Lower lobe of right lung (tissue), 2 donors: ENCODE measurements at regions not wholly inside any gene's neighbourhood (a gene's known extent, or its start where the extent isn't known, plus 50 kb on each side); places are given as distances from the start of the nearest gene placed in this dataset.

Source experiments
- ATAC-seq, 2 donors: fragments of 200-7000 bp; cut with Tn5 transposase; one replicate each; pipeline ENCODE4 v1.9.1; 2020 to 2022; ENCODE audit warnings: mild to moderate bottlenecking in 2 of 2, moderate library complexity in 2 of 2
- DNase-seq: peaks from one replicate; pipeline ENCODE4 v3.0.0-alpha.2; 2020
- H3K27ac ChIP-seq: fragments of 200-600 bp; one replicate; pipeline ENCODE4 v1.8.0; 2022
- H3K27me3 ChIP-seq: fragments of 200-600 bp; one replicate; pipeline ENCODE4 v1.8.0; 2022; ENCODE audit warnings: low read depth
- H3K36me3 ChIP-seq: fragments of 200-600 bp; one replicate; pipeline ENCODE4 v1.8.0; 2022; ENCODE audit warnings: mild to moderate bottlenecking
- H3K4me1 ChIP-seq: fragments of 200-600 bp; one replicate; pipeline ENCODE4 v1.8.0; 2022
- H3K4me3 ChIP-seq: fragments of 200-600 bp; one replicate; pipeline ENCODE4 v1.8.0; 2022; ENCODE audit warnings: mild to moderate bottlenecking
- H3K9me3 ChIP-seq: fragments of 200-600 bp; one replicate; pipeline ENCODE4 v1.8.0; 2022
- intact Hi-C: fragments of 100-400 bp; cut with DNase I; formaldehyde crosslinking; loops from one replicate; pipeline ENCODE4 v1.11.0; 2022
- TF ChIP-seq, protein P1 (sequence below): fragments of 200-600 bp; IDR thresholded peaks from one replicate; pipeline ENCODE4 v1.8.0; 2022; ENCODE audit warnings: antibody characterized with exemption, mild to moderate bottlenecking
- donor health status: DM: no; HTN: yes; CAD: no; lungs with severe emphysema.

DNA sequence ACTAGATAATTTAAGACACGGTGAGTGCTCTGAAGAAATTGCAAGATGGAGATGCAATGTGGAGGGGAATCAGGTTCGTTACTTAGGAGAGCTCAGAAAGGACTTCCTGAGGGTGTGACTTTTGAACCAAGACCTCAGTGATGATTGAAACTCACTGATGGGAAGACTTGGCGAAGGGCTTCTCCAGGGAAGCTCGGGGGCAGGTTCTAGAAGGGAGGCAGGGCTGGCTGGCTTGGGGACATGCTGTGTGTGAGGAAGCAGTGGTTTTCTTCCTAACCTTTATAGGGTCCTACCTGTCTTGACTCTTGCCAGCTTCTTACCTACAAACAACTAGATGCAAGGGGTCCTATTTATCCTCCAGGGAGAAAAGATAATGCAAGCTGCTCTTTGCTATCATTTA is 637.9 kb downstream of the ACTR3B start:
- Histone ChIP-seq H3K4me3 (no peak overlapping the region), H3K27me3 (no peaks in the 10 kb centered on the region), H3K27ac (no peak overlapping the region), H3K4me1 (no peaks in the 10 kb centered on the region), H3K9me3 (no peaks in the 10 kb centered on the region), H3K36me3 (no peaks in the 10 kb centered on the region)
- no peak for ATAC-seq
- TF ChIP-seq, protein P1, sequence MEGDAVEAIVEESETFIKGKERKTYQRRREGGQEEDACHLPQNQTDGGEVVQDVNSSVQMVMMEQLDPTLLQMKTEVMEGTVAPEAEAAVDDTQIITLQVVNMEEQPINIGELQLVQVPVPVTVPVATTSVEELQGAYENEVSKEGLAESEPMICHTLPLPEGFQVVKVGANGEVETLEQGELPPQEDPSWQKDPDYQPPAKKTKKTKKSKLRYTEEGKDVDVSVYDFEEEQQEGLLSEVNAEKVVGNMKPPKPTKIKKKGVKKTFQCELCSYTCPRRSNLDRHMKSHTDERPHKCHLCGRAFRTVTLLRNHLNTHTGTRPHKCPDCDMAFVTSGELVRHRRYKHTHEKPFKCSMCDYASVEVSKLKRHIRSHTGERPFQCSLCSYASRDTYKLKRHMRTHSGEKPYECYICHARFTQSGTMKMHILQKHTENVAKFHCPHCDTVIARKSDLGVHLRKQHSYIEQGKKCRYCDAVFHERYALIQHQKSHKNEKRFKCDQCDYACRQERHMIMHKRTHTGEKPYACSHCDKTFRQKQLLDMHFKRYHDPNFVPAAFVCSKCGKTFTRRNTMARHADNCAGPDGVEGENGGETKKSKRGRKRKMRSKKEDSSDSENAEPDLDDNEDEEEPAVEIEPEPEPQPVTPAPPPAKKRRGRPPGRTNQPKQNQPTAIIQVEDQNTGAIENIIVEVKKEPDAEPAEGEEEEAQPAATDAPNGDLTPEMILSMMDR = no peak
- intact Hi-C loops = no loop called here
- DNase-seq = no peak

DNA sequence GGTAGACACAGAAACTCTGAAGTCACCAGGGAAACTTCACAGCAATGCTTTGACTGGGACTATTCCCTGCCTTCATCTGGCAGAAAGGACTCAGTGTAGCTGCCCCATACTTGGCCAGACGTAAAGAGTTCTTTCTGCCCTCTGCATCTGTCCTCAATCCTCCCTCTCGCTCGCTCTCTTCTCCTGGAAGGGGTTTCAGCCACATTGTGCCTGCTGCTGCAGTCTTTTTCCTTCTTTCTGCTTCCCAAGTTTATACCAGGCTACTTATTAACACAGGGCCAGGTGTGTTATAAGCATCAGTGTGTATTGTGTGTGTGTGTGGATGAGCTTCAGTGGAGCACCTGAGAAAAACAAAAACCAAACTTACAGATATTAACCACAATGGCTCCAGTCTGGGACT is 638.4 kb downstream of the ACTR3B start:
- TF ChIP-seq, protein P1 = no peak
- Histone ChIP-seq H3K27me3 (no peaks in the 10 kb centered on the region), H3K4me1 (no peaks in the 10 kb centered on the region), H3K9me3 (no peaks in the 10 kb centered on the region), H3K27ac (no peak overlapping the region), H3K36me3 (no peaks in the 10 kb centered on the region), H3K4me3 (no peak overlapping the region)
- intact Hi-C loops = no loop called here
- ATAC-seq (no peak), DNase-seq (no peak)

DNA sequence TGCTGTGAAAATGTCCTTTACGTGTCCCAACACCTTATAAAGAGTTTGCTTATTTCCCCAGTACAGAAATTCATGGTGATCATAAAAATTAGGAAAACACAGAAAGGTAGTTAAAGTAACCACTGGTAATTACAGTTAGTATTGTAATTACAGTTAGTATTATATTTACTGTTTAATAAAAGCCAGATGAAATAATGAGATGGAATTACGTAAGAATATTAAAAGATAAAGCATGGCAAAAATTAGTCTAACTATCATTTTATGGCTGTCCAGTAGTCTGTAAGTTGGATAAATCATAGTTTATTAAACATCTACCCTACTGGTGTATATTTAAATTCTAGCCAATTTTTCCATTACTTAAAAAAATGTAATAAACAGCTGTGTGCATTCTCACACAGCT is 638.8 kb downstream of the ACTR3B start:
- Histone ChIP-seq H3K4me1 (no peaks in the 10 kb centered on the region), H3K27me3 (no peaks in the 10 kb centered on the region), H3K4me3 (no peak overlapping the region), H3K36me3 (no peaks in the 10 kb centered on the region), H3K27ac (no peak overlapping the region), H3K9me3 (no peaks in the 10 kb centered on the region)
- DNase-seq = no peak
- intact Hi-C loops = no loop called here
- ATAC-seq = no peak
- TF ChIP-seq, protein P1 = no peak

DNA sequence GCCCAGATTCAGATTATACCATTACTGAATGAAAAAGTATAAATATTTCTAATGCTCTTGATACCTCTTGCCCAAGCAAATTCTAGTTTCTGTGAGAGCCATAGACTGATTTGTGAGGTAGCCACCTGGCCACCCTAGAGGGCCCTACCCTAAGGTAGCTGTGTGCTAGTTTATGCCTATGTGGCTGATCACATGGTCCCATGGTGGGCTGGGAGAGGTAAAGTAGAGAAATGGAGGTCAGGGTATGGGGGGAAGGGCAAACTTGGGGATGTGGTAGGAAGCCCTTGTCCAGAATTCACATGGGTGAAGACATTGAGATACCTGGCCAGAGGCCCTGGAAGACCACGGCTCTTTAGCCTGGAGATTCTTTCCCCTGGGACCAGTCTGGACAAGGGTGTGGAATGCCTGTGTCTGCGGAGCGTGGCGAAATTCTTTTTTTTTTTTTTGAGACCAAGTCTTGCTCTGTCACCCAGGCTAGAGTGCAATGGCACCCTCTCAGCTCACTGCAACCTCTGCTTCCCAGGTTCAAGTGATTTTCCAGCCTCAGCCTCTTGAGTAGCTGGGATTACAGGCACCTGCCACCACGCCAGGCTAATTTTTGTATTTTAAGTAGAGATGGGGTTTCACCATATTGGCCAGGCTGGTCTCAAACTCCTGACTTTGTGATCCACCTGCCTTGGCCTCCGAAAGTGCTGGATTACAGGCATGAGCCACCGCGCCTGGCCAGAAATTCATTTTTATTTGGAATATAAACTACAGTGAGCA is 639.4 kb downstream of the ACTR3B start:
- no peak for DNase-seq
- TF ChIP-seq, protein P1 = no peak

DNA sequence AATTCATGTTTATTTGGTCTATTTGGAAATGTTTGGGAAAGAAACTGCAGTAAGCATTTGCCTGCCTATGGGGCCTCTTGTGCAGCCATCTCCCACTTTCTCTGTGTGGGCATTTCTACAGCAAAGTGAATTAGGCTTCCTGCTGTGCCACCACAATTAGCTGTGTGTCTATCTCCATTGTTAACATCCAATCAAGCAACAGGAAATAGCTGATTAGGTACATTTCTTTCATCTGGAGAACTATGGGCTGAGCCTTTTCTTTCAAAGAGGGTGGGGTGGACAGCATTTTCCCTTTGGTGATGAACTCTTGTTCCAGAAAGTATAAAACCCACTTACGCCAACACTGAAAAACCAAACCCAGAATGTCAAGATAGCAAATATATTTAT is 640.0 kb downstream of the ACTR3B start:
- TF ChIP-seq, protein P1 = no peak
- no peak overlapping the region for H3K27ac ChIP-seq
- no peaks in the 10 kb centered on the region for H3K27me3 ChIP-seq
- H3K4me1 ChIP-seq = no peaks in the 10 kb centered on the region
- no peak for ATAC-seq
- H3K36me3 ChIP-seq = no peaks in the 10 kb centered on the region
- no peaks in the 10 kb centered on the region for H3K9me3 ChIP-seq
- intact Hi-C loops = no loop called here
- H3K4me3 ChIP-seq = no peak overlapping the region
- DNase-seq = no peak

More for the DNA sequence above, 639.4 kb downstream of the ACTR3B start:
- no peak overlapping the region for H3K4me3 ChIP-seq
- H3K27me3 ChIP-seq = no peaks in the 10 kb centered on the region
- H3K9me3 ChIP-seq = no peaks in the 10 kb centered on the region
- no peak for ATAC-seq
- intact Hi-C loops = no loop called here
- H3K27ac ChIP-seq = no peak overlapping the region
- H3K36me3 ChIP-seq = no peaks in the 10 kb centered on the region
- no peaks in the 10 kb centered on the region for H3K4me1 ChIP-seq
